GM19395 (cell line): ENCODE measurements at regions not wholly inside any gene's neighbourhood (a gene's known extent, or its start where the extent isn't known, plus 50 kb on each side); places are given as distances from the start of the nearest gene placed in this dataset.

Source experiments
- ATAC-seq: cut with Tn5 transposase; IDR thresholded peaks from one replicate; pipeline ENCODE4 v1.9.1; 2021; ENCODE audit warnings: mild to moderate bottlenecking, moderate library complexity; ENCODE audit not compliant: unreplicated experiment

DNA sequence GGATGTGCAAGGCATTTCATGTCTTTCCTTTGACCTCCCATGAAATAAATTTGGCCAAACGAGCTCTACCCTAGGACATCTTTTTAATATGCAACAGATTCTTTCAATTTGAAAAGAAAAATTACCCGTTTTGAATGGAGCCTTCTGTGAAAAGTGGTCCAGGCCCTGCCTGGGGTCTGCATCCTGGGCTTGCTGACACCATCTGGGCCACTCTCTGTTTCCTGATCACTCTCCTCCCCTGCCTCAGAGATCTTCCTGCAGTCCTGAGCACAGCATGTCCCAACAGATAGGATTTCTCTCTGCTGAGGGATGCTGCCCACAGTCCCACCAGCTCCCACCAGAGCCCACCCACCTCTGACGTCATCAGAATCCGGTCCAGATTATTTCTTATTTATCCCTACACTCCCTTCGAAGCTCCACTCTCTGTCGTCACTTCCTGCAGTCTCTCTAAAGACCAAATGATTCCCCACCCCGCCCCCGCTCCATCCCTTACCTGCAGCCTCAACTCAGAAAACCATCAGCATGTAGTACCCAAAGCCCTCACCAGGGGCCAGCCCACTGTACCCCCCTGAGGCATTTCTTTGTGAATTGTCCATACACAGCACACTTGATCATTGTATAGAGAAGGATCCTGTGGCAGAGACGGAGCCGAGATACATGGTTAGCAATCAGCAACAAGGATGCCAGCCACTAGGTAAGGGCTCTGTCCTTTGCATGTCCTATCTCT lies 192.1 kb upstream of the MGMT start:
- ATAC-seq, result no peak

DNA sequence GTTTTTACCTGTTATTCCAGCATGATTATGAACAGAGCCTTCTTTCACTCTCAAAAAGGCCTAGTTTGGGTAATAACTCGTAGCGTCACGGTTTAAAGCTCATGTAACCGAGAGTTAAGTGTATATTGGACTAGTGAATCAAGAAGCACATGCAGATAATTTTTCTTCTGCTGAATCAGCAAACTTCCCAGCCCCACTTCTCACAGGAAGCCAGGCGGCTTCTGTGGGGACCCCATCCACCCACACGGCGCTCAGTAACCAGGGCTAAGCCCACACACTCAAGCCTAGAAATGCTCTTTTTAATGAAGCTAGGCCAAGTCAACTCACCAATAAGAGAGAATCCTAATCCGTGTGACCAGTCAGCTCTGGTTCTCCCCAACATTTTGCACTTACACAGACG lies 191.2 kb upstream of the MGMT start:
- no peak for ATAC-seq

DNA sequence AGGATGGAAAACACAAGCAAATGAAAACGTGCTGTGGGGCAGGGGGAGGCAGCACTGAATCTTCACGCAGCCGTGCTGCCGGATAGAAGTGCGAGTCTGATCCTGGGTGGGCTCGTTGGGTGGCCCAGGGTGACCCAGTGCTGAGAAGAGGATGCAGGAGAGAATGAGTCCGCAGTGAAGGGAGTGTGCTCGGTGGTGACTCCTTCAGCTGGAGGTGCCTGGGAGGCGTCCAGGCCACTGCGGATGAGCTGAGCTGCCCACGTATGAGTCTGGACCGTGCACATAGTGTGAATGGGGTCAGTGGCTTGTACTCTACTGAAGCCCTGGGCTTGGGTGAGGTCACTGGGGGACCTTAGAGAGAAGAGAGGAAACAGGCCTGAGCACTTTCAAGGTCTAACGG lies 190.0 kb upstream of the MGMT start:
- ATAC-seq, result no peak

DNA sequence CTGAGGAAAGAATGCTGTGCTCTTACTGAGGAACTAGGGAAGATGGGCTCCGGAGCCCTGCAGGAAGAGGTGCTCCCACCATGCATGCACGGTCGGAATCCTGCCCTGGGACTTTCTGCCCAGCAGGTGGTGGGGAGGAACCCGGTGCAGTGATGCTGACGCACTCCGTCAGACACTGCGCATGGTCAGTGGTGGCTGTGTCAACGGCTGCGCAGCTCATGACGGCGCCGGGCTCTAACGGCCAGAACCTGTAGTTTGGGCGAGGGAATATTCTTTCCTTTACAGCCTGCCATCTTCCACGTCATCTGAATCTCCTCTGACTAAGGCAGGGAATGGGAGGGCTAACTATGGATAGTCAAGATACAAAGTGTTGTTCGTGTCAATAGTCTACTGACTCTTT lies 189.2 kb upstream of the MGMT start:
- ATAC-seq, result no peak

DNA sequence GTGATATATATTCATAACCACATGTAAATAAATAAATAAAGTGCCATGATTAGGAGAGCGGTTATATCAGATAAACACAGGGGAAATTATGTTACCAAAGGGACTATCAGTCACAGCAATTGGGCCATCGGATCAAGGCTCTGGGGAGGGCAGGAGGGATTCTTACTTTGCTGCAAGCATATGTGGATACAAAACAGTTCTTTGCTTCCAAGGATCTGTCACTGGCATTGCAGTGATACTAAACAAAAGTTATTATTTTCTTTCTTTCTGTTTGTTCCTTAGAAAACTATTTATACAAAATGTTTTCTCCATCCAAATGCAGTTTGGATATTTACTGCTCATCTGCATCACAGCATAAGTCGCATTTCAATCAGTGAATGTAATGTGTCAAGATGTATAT lies 188.4 kb upstream of the MGMT start:
- no peak for ATAC-seq

DNA sequence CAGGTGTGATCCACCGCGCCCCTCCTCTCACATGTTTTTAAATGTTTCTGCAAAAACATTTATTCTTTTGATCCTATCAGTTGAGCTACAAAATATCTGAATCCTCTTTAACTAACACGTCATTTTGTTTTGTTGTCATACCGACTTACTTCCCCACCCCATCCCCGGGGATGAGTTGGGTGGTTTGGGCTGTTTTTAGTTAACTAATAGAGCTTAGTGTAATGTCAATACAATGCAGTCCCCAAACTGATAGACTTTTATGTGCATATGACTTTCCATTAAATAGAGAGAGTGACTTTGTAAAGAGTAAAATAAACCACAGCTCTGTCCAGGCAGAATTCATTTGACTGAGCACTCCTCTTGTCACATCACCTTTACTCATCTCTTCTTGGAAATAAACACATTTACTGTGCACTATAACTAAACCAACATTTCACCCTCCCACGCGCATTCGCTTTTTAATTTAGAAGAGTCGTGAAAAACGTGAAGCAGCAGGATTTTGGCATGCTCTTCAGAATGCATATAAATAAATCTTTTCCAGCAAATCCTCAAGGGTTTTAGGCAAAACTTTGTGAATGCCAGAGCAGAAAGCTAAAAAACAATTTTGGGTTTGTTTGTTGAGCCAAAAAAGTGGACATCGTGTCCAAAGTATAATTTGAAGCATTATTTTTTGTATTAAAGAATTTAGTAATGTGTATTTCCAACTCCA lies 187.4 kb upstream of the MGMT start:
- no peak for ATAC-seq

DNA sequence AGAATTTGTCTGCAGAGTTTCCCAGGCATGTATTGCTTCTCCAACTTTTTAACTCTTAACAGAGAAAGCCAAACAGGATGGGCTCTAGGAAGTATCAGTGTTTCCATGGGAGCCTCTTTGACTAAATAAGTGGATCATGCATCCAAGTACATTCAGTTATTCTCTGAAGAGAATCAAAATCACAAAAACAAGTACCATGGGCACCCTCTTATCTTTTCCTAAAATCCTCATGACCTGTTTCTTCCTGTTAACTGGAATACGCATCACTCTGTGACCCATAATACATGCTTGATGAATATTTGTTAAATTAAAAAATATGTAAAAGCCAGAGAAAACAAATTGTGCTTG lies 186.9 kb upstream of the MGMT start:
- no peak for ATAC-seq

DNA sequence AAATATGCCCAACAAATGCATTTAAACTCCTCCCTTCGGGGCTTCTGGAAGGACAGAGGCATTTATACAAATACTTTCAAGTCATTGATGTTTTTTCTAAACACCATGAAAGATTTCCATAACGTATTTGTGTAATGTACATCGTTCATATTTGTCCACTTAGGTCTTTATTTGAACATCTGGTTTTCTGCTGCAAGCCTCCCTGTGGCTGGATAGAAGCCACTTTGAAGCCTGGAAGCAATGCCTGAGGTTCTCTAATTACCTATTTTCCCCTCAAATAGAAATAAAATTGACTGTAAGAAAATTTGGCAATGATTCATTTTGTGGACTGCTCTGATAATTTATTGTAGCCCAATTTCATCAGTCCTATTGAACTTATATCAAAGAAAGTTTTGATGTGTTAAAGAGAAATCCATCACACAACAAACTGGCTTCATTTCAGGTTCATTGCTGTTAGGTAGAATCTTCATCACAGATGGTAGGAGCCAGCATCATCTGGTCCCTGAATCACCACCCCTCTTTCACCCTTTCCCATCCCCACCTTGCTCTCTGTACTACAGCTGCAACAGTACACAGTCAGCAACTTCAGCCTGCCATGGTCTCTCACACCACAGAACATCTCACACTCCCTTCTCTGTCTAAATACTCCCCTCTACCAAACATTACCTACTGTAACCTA lies 186.0 kb upstream of the MGMT start:
- ATAC-seq, result no peak

DNA sequence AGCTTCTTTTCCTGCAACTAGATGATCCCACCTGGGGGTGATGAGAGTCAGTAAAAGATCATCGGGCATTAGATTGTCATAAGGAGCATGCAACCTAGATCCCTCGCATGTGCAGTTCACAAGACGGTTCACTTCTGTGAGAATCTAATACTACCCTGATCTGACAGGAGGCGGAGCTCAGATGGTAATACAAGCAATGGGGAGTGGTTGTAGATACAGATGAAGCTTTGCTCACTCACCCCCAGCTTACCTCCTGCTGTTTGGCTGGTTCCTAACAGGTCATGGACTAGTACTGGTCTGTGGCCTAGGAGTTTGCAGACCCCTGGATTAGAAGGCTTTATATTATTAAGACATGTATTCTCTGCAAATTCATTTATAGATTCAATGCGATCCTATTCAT lies 181.6 kb upstream of the MGMT start:
- no peak for ATAC-seq

DNA sequence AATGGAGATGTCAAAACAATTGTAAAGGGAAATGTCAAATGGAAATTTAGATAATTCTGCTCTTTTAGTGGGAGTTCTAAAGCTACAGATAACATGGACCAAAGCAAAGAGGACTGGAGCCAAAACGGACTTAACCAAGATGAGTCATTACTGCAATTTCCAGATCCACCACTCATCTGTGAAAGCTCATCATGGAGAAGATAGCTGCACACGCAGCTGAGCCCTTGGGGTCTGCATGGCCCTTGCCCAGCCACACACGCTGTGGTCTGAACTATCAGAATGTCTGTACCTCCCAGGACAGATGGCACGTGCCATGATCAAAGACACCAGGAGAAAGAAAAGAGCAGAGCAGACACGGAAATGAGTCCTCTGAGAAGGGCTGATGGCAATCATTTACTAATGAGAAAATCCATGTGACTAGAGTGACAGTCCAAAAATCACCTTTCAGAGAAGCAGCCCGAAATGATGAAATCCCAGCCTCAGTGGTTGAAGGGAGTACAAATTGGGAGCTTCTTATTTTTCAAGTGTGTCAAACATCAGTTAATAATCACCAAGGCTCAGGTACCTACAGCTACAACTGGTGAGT lies 177.9 kb upstream of the MGMT start:
- ATAC-seq, result no peak

DNA sequence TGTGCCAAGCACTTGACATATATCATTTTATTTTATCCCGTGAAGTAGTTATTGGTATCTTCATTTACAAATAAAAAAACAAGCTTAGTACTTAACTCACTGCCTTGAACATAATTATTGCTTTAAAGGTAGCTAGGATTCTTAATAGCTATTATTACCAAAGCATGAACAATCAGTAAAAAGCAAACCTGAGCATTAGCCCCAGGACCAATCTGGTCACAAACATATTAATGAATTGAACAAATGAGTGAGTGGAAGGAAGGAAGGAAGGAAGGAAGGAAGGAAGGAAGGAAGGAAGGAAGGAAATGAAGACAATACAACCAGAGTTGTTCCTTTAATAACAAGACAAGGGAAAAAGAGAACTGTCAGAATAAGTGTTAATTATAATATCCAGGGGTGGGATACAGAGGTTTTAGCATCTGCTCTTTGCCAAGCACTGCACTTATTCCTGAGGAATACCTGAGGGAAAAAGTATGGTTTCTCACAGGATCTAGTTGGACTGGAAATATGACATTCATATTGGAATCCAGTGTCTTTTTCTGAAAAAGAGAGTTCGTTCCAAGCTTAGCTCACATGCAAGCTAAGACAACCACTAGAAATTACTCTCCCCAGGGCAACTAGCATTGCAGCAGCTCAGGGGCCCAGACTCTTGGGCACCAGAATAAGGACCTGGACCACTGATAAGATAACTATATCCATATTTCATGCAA lies 172.9 kb upstream of the MGMT start:
- no peak for ATAC-seq

DNA sequence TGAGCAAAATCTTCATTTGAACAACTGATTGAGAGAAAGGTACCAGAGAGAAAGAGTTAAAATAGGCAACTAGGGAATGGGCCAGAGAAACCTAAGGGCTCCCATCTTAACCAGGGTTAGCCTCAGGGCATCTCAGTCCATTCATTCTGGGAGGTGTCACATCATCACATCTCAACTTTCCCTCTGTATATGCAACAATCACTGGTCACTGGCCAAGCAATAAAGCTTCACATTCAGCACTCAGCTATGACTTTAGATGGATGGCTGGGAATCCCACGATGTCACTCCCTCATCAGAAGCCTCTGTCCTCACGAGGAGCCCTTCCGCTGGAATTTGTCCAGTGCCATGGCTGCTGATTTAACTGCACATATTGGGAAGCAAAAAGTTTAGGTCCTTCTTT lies 172.1 kb upstream of the MGMT start:
- no peak for ATAC-seq

DNA sequence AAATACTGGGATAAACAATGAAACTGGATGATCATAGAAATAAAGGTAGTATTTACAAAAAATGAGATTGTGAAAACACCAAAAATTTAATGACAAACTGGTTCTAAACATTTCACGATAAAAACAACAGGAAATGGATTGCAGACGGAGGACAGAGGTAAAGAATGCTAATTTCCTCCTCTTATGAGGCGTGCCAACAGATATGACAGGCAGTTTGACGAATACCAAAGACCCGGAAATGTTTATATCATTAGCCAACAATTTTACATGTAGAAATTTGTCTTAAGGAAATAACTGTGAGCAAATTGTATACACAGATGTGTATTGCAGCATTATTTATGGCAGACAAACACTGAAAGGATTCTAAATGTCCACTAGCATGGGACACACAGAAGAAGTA lies 162.0 kb upstream of the MGMT start:
- ATAC-seq, result no peak

DNA sequence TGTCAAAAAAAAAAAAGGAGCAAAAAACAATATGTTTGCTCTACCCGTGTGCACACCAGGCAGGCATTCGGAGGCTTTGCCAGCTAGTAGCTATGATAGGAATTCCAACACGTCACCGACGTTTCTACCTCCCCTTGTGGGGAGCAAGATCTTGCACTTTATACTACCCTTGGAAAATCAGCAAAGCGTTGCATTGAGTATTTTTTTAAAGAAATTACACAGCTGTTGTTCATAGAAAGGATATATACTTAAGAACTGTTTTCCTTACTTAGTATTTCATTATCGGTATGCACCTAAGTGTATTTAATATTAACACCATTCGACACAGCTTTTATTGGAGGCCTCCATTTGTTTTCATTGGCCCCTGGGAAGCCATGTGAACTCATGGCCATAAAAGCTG lies 159.9 kb upstream of the MGMT start:
- no peak for ATAC-seq

DNA sequence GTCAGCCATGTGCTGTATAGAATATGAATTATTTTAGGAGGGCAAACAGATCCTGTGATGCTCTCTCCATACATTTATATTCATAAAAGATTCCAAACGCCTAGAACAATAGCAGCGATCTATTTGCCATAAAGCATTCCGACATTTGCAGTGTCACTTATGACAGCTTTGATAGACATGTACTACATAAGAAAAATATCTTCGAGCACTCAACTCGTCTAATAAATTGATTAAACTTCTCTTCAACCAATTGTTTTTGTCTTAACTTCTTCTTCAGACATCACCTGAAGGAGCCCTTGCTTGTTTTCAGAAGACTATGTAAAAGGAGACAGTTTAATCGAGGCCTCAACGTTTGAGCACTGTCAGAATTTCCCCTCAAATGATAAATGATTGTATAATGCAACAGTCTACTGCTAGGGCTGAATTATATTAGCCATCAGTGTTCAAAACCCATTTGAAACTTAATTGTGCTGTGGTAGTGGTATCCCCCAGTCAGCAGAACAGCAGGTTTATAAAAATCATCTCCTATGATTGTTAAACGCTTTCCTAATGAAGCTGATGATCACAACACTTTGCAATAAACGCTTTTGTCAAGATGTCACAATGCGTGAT lies 158.0 kb upstream of the MGMT start:
- ATAC-seq, result no peak

DNA sequence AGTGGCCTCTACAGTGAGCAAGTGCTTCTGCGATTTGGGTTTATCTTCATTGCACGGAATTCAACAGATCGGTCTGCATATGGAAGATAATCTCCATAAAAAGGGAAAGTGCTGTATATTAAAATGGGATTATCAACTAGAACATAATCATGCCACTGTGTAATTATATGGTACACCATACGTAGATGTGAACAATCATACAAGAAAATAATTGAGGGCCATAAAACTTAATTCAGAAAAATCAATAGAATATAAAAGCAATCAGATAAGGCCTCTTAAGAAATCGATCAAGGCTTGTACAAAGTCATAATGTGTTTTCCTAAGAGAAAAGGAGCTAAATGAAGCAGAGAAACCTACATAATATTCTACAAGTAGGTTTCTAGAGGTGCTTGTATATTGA lies 157.5 kb upstream of the MGMT start:
- ATAC-seq, result no peak

DNA sequence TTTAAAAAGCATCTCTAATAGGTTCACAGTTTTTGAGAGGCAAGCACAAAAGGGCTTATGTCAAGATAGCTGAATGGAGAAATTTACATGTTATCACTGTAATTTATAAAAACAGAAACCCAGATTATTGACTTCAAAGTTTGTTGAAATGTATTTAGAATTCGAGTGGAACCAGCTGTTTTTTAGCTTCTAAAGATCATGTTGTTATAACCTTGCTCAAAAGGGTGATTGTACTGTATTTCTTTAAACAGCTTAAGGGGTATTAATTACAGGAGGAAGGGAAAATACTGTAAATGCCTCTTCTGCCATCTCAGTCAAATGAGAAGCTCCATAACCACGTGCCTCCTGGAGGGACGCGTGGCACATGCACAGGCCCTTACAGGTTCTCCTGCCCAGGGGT lies 156.2 kb upstream of the MGMT start:
- no peak for ATAC-seq

DNA sequence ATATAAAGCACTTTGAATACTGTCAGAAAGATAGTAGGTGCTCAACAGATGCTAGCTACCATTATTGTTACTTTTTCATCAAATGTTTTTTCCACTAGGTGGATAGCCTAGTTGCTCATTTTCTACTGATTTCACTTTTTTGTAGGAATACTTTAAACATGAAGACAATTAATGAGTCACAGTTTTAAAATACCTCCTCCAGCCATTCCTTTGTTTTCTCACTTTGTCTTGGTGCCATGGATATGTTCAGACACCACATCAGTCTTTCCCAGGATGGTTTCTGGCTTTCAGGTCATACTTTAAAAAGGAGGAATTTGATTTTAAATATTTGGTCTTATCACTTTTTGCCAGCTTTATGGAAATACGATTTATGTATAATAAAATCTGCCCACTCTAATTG lies 147.1 kb upstream of the MGMT start:
- no peak for ATAC-seq

DNA sequence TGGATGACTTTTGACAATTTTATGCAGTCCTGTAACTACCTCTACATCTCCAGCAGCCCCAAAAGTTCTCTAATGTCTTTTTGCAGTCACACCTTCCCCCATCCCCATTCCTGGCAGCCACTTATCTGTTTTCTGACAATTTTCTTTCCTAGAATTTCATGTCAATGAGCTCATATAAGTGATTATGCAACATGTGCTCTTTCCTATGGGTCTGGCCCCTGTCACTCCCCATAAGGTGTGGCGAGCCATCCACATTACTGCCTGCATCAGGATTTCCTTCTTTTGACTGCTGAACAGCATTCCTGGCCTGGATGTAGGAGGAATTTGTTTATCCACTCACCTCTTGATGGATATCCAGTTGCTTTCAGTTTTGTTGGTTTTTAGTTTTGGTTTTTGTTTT lies 146.7 kb upstream of the MGMT start:
- ATAC-seq, result no peak

DNA sequence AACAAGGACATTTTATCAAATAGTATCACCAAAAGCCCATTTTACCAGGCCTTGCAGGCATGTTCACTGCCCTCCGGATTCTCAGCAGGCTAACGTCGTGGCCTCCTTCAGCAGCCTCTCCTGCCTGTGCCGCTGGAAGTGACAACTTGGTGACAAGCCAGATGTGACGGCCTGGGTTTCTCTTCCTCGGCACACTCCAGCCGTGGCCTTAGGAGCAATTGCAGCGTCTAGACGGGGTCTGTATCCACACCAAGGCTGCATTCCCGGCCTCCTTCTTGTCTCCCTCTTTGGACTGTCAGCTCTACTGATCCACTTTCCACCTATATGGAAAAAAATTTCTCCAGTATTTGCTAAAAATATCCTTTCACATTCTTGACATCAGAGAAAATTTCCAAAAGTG lies 145.3 kb upstream of the MGMT start:
- no peak for ATAC-seq
